Right lung (tissue), 2 donors: ENCODE measurements at regions not wholly inside any gene's neighbourhood (a gene's known extent, or its start where the extent isn't known, plus 50 kb on each side); places are given as distances from the start of the nearest gene placed in this dataset.
"Not testable (repeated sequence)": the region's sequence is repeated elsewhere in the genome, so short reads cannot be mapped to it uniquely, and the experiment has no call there.

Experiments used
- DNase-seq, 2 donors: peaks; one replicate each; pipeline ENCODE4 v3.0.0-alpha.2; 2013

DNA sequence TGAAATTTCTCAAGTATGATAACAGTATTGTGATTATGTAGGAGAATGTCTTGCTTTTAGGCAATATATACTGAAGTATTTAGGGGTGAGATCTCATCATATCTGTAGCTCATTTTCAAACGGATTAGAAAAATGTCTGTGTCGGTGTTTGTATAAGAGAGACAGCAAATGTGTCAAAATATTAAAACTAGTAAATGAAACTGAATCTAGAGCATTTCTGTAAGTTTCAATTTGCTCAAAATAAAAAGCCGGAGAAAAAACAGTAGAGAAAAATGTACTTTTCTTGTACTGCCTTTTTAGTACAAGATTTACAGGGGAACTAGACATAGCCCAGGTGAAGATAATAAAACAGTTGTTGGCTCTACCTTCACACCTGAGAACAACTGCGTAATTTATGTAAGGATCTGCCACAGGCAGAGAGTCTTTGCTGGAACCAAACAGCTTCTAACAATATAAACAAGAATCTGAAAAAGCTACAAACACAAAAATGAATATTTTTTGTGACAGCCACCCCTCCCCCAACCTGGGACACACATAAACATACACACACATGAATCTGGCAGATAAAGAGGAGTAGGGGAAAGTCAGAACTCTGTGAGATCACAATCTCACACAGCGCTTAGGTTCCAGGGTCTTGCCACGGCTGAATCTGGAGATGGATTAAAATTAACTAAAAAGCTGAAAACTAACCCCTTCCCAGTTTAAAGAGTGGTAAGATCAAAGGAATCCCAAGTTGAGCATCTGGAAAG, 153.3 kb downstream of the AVL9 start:
- no peak for DNase-seq

DNA sequence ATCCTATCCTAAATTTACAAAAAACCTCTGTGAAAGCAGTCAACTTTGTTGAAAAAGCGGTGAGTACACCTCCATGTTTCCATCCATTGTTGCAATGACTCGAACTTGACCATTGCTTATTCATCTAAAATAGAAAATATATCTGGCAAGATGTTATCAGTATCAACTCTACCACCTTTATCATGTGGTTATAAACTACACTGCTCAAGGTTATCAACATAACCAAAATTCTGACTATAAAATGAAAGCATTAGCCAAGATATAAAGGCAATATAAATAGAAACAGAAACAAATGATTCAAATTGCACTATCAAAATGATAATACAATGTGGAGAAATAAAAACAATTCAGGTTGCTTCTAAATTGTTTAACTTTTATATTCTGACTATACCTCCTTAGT, 150.0 kb downstream of the AVL9 start:
- DNase-seq, result not testable (repeated sequence)

DNA sequence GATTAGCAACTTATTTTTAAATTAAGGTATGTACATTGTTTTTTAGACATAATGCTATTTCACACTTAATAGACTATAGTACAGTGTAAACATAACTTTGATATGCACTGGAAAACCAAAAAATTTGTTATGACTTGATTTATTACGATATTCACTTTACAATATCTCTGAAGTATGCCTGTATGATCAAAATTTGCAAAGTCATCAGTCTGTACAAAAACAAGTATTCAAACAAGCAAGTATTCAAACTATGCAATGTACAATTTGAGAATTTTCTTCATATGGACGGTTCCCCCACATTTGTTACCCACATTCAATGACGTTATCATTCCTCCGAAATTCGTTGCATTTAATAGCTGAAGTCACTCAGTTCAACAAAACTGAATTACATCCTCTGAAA, 147.9 kb downstream of the AVL9 start:
- no peak for DNase-seq

DNA sequence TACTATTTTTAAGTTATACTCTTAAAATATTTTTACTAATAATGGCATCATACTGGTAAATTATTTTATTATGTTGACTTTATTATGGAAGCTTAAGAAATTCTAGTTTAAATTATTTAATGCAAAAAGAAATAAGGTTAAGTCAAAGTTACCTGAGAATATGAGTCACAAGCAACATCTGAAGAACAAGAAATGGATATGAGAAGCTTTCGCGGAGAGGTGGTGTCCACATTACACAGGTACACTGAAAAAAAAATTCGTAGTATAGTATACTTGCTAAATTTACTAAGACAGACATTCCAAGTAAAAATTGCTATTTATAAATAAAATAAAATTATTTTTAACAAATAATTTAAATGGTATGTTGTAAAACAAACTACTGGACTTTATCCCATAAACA, 143.8 kb downstream of the AVL9 start:
- no peak for DNase-seq

DNA sequence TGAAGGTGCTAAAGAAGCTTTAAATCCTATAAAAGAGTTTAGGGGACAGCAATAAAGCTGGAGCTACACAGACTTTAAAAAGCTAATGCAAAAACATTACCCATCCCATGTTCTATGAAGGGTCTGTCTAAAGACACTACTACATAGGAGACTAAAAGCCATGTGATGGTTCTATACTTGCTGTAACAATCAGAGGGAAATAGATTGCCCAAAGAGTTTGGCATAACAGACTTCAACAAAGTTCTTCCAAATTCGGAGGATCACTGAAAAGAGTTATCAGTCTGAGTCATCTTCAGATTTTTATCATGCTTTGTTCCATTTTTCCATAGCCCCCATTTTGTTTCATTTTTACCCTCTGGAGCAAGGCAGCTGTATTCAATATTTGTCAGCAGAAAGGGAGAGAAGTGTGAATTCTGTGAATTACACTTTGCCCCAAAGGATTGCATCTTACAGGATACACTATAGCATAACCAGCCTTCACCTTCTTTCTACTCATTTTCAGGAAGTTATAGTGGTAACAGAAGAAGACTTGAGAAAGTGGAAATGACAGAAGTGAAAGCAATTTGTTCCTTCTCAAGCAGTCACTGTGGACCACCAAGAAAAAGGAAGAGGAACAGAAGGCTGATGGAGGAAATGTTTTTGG, 143.3 kb downstream of the AVL9 start:
- DNase-seq, result not testable (repeated sequence)
